Fibroblast of villous mesenchyme (primary cell): ENCODE measurements at regions not wholly inside any gene's neighbourhood (a gene's known extent, or its start where the extent isn't known, plus 50 kb on each side); places are given as distances from the start of the nearest gene placed in this dataset. TPM values are rescaled to one million over a fixed set of nuclear protein-coding genes. Genes with fewer than 3 reads are reported as not detected.
"Not testable (repeated sequence)": the region's sequence is repeated elsewhere in the genome, so short reads cannot be mapped to it uniquely, and the experiment has no call there.

Experiments
- DNase-seq: peaks from one replicate; pipeline ENCODE4 v3.0.0-alpha.2; 2010; ENCODE audit warnings: low read depth
- H3K4me3 ChIP-seq: 2 replicates; pipeline ENCODE4 v1.5.1; 2011; ENCODE audit warnings: low read depth, mild to moderate bottlenecking, low read length
- CTCF ChIP-seq: IDR thresholded peaks from 2 replicates; pipeline ENCODE4 v1.5.1; 2012; ENCODE audit warnings: low read depth, mild to moderate bottlenecking, low read length; ENCODE audit not compliant: insufficient read depth
- small RNA-seq: library from RNA; depleted of rRNA; stranded (forward); fragments of <200 nt; gene quantifications from one replicate; pipeline ENCODE3, GENCODE V24; 2012

- no peak for TF ChIP-seq CTCF
- H3K4me3 ChIP-seq = peak overlapping the region; percentile 13
- no peak for DNase-seq
These were observed 53.9 kb upstream of the EFNA5 start for GRCh38 chr5:107724642-107725041.

- not testable (repeated sequence) for H3K4me3 ChIP-seq, DNase-seq
These were observed 50.5 kb upstream of the EFNA5 start for GRCh38 chr5:107721241-107721640.

Small RNA genes in the stretch of these regions (small RNA-seq; reads per million reads assigned to genes)
- not detected for gene RN7SL782P
